GM12874 (cell line): ENCODE measurements at regions not wholly inside any gene's neighbourhood (a gene's known extent, or its start where the extent isn't known, plus 50 kb on each side); places are given as distances from the start of the nearest gene placed in this dataset.

ENCODE experiments used
- TF ChIP-seq, protein P1 (sequence below): IDR thresholded peaks from 2 replicates; pipeline ENCODE4 v1.5.1; 2011; ENCODE audit warnings: low read depth, mild to moderate bottlenecking, control low read depth, low read length, moderate library complexity; ENCODE audit not compliant: insufficient read depth

DNA sequence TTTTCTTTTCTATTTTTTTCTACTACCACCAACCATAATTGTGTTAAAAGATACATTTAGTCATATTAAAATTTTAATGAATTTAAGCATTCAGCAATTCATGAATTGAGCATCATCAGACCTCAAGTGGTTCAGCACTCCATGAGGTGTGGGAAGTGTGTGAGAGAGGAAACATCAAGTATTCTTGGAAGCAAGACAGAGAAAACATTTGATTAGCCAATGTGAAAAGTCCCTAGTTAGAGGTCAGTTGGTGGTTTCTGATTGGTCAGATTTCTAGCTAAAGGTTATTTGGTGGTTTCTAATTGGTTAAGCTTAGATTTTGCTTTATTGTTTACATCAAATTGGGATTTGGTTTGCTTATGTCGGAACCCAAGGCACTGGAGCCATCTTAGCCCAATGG lies 134.7 kb downstream of the KLF5 start:
- TF ChIP-seq, protein P1, sequence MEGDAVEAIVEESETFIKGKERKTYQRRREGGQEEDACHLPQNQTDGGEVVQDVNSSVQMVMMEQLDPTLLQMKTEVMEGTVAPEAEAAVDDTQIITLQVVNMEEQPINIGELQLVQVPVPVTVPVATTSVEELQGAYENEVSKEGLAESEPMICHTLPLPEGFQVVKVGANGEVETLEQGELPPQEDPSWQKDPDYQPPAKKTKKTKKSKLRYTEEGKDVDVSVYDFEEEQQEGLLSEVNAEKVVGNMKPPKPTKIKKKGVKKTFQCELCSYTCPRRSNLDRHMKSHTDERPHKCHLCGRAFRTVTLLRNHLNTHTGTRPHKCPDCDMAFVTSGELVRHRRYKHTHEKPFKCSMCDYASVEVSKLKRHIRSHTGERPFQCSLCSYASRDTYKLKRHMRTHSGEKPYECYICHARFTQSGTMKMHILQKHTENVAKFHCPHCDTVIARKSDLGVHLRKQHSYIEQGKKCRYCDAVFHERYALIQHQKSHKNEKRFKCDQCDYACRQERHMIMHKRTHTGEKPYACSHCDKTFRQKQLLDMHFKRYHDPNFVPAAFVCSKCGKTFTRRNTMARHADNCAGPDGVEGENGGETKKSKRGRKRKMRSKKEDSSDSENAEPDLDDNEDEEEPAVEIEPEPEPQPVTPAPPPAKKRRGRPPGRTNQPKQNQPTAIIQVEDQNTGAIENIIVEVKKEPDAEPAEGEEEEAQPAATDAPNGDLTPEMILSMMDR, result no peak

DNA sequence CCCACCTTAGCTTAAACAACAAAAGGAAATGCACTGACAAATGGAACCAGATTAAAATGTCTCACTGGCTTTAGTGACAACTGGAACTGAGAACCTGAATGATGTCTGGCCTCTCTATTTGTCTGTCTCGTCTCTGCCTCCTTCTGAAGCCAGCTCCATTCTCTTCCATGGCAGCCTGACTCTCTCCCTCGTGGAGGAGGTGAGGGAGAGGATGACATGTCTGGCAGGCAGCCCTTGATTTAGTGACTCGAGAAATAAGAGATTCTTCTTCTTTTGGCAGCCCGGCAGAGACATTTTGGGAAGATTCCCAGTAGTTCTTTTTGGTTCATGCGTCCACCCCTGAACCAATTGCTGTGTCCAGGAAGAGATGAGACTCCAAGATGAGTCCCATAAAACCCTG lies 131.7 kb downstream of the KLF5 start:
- TF ChIP-seq, protein P1, result no peak

DNA sequence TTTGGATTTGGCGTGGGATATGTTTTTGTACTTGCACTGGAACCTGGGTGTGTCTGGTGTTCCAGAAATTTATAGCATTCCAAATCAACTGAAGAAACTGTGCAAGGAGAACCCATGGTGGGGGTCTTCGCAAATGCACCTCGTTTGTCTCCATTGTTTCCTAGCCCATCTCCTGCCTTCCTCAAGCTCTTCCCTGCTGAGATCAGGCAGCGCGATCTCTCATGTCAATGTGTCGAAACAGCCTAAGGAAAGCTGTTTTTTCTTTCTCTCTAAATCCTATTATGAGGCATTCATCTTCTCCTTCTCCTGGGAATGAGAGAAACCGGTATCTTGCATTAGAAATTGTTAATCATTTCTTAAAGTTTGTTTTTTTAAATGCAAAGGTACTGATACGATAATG lies 131.0 kb downstream of the KLF5 start:
- TF ChIP-seq, protein P1, result no peak

DNA sequence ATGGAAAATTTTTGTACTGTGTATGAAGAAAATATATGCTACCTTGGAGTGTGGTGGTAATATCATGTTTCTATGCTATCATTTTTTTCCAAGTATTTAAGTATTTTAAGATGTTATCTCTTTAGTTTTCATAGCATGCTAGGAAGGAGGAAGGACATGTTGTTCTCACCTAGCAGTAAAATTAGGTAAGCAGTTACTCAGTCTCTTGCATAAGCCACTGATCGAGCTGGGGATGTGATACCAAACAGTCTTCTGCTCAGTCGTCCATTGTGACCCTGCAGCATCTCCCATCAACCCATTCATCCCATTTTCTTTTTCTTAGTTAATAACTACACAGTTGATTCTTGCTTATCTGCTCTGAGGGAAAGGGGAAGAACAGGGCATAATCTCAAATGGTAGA lies 130.6 kb downstream of the KLF5 start:
- TF ChIP-seq, protein P1, result no peak

DNA sequence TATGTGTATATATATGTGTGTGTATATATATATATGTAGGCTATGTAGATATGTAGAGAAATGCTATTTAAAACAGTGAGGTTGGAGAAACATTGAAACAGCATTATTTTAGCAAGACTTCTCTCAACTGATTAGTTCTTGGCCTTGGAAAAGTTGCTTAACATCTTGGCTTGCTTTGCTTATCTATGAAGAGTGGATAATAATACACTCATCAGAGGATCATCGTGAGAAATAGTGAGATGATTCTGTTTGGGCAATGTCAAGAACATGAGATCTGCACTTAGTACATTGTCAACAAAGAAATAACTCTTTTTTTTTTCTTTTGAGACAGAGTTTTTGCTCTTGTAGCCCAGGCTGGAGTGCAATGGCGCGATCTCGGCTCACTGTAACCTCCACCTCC lies 128.3 kb downstream of the KLF5 start:
- TF ChIP-seq, protein P1, result no peak

DNA sequence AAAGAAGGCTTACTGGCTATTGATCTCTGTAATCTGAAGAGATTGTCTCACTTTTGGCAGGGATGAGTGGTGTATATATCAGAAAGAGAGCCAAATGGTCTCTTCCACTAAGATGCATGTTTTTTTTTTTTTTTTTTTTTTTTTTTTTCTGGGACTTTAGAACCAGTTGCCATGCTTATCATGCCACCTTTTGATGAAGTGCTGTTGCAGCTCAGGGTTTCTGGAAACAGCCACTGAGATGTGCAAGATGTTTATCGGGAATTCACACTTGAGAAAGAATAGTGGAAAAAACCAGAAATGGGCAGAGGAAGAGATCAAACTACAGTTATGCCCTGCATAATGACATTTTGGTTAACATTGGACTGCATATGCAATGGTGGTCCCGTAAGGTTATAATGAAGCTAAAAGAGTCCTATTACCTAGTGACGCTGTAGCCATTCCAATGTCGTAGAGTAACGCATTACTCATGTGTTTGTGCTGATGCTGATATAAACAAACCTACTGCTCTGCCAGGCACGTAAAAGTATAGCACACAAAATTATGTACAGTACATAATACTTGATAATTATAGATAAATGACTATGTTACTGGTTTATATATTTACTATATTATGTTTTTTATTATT lies 121.0 kb downstream of the KLF5 start:
- TF ChIP-seq, protein P1, result no peak

DNA sequence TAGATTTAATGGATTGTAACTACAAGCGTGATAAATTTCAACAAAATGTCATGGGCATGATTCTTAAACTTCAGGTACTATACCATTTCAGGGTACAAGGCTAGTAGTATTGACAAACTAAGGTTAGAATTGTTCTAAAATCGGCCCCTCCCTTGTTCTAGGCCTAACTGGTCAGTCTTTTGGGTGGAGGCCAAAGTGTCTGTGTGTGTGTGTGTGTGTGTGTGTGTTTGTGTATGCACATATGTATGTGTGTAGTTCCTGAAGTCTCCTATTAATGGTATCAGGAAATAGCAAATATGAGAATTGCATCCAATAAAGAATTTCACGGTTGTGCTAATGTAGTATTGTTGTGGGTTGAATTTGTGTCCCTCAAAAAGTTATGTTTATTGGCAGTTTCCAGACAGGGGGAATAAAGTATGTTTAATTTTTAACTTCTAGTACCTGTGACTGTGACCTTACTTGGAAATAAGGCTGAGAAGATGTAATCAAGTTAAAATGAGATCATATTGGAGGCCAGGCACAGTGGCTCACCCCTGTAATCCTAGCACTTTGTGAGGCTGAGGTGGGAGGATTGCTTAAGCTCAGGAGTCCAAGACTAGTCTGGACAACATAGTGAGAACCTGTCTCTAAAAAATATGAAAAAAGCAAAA lies 119.2 kb downstream of the KLF5 start:
- TF ChIP-seq, protein P1, result no peak
